ENCODE measurements at regions not wholly inside any gene's neighbourhood (a gene's known extent, or its start where the extent isn't known, plus 50 kb on each side); places are given as distances from the start of the nearest gene placed in this dataset.

DNA sequence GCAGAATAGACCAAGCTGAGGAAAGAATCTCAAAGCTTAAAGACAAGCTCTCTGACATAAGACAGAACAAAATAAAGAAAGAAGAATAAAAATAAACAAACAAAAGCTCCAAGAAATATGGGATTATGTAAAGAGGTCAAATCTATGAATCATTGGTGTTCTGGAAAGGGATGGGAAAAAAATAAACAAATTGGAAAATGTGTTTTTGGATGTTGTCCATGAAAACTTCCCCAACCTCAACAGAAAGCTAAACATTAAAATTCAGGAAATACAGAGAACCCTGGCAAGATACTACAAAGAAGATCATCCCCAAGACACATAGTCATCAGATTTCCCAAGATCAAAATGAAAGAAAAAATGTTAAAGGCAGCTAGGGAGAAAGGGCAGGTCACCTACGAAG is 662.0 kb upstream of the CDH18 start:
- no peak overlapping the region for H3K18ac ChIP-seq (ENCODE audit: low read depth in 1 of 2, low read length in 2 of 2)
- no peak overlapping the region for H2AK5ac ChIP-seq (ENCODE audit: low read length, severe bottlenecking)
- H2BK15ac ChIP-seq (ENCODE audit: low read depth, poor library complexity, severe bottlenecking) = no peak overlapping the region
- no peak overlapping the region for H3K23ac ChIP-seq (ENCODE audit: low read length in 2 of 2)
- no peaks in the 10 kb centered on the region for H3K4me1 ChIP-seq (ENCODE audit: control insufficient read depth, insufficient read depth, low read depth, low read length)
- no peak overlapping the region for H2BK5ac ChIP-seq (ENCODE audit: low read depth, low read length, poor library complexity, severe bottlenecking)
- H3K9ac ChIP-seq (ENCODE audit: low read length) = no peak overlapping the region
- H3K27me3 ChIP-seq (ENCODE audit: control insufficient read depth in 1 of 2, insufficient read depth in 1 of 2, low read length in 2 of 2) = no peaks in the 10 kb centered on the region
- no peak overlapping the region for H3K14ac ChIP-seq (ENCODE audit: low read length in 2 of 2)
- no CpG with 5 or more reads among the region's 1 CpG for WGBS
- H3K4ac ChIP-seq (ENCODE audit: low read depth in 1 of 2, low read length in 2 of 2) = no peak overlapping the region
- no peak overlapping the region for H2BK120ac ChIP-seq (ENCODE audit: low read depth, low read length)
- H2AFZ ChIP-seq (ENCODE audit: low read depth, low read length) = no peak overlapping the region
- H3K4me3 ChIP-seq (ENCODE audit: insufficient read depth in 1 of 2, low read depth in 1 of 2, low read length in 2 of 2) = no peak overlapping the region
- H3K27ac ChIP-seq (ENCODE audit: low read length, poor library complexity, severe bottlenecking) = no peak overlapping the region
- H4K8ac ChIP-seq (ENCODE audit: low read length) = no peak overlapping the region
- H3K9me3 ChIP-seq (ENCODE audit: control insufficient read depth, low read length) = peaks cover 17% of the 10 kb centered on the region
- no peaks in the 10 kb centered on the region for H3K36me3 ChIP-seq (ENCODE audit: control insufficient read depth in 1 of 2, insufficient read depth in 2 of 2, low read depth in 1 of 2, low read length in 2 of 2)
- H3K4me2 ChIP-seq (ENCODE audit: low read length, poor library complexity, severe bottlenecking) = no peak overlapping the region
- H3K79me1 ChIP-seq (replicated peaks; ENCODE audit: low read length, poor library complexity, severe bottlenecking) = no peaks in the 10 kb centered on the region
- no peak overlapping the region for H4K91ac ChIP-seq (ENCODE audit: low read length)
- no peak for DNase-seq
- H2BK12ac ChIP-seq (ENCODE audit: low read length in 2 of 2) = no peak overlapping the region

DNA sequence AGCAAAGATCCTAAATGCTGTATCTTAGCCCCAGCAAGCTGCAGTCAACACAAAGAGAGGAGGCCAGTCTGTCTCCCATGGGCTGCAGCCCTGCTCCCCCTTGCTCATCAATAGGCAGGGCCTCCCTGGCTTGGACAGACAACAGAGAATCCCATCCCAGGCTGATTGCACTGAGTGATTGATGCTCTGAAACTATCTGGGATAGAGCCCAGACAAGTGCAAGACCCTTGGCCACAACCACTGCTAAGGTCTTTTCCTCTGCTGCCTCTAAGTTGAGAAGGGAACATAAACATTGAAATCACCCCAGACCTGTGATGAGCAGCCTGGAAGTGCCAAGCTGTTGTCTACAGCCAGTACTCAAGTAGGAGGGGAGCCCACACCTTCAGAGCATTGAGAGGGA is 661.0 kb upstream of the CDH18 start:
- no peaks in the 10 kb centered on the region for H3K79me1 ChIP-seq (replicated peaks; ENCODE audit: low read length, poor library complexity, severe bottlenecking)
- H3K9ac ChIP-seq (ENCODE audit: low read length) = no peak overlapping the region
- H3K4me1 ChIP-seq (ENCODE audit: control insufficient read depth, insufficient read depth, low read depth, low read length) = no peaks in the 10 kb centered on the region
- no peak overlapping the region for H4K8ac ChIP-seq (ENCODE audit: low read length)
- no peak overlapping the region for H2AK5ac ChIP-seq (ENCODE audit: low read length, severe bottlenecking)
- no peak overlapping the region for H2BK120ac ChIP-seq (ENCODE audit: low read depth, low read length)
- H2BK15ac ChIP-seq (ENCODE audit: low read depth, poor library complexity, severe bottlenecking) = no peak overlapping the region
- no peak overlapping the region for H3K27ac ChIP-seq (ENCODE audit: low read length, poor library complexity, severe bottlenecking)
- no peak overlapping the region for H3K4ac ChIP-seq (ENCODE audit: low read depth in 1 of 2, low read length in 2 of 2)
- H3K14ac ChIP-seq (ENCODE audit: low read length in 2 of 2) = no peak overlapping the region
- H3K23ac ChIP-seq (ENCODE audit: low read length in 2 of 2) = no peak overlapping the region
- no peak overlapping the region for H3K18ac ChIP-seq (ENCODE audit: low read depth in 1 of 2, low read length in 2 of 2)
- no peak overlapping the region for H4K91ac ChIP-seq (ENCODE audit: low read length)
- DNase-seq = no peak
- H2BK12ac ChIP-seq (ENCODE audit: low read length in 2 of 2) = no peak overlapping the region
- H2BK5ac ChIP-seq (ENCODE audit: low read depth, low read length, poor library complexity, severe bottlenecking) = no peak overlapping the region
- no peak overlapping the region for H2AFZ ChIP-seq (ENCODE audit: low read depth, low read length)
- no peak overlapping the region for H3K4me2 ChIP-seq (ENCODE audit: low read length, poor library complexity, severe bottlenecking)
- H3K9me3 ChIP-seq (ENCODE audit: control insufficient read depth, low read length) = peaks cover 17% of the 10 kb centered on the region
- H3K27me3 ChIP-seq (ENCODE audit: control insufficient read depth in 1 of 2, insufficient read depth in 1 of 2, low read length in 2 of 2) = no peaks in the 10 kb centered on the region
- H3K36me3 ChIP-seq (ENCODE audit: control insufficient read depth in 1 of 2, insufficient read depth in 2 of 2, low read depth in 1 of 2, low read length in 2 of 2) = no peaks in the 10 kb centered on the region
- H3K4me3 ChIP-seq (ENCODE audit: insufficient read depth in 1 of 2, low read depth in 1 of 2, low read length in 2 of 2) = no peak overlapping the region

DNA sequence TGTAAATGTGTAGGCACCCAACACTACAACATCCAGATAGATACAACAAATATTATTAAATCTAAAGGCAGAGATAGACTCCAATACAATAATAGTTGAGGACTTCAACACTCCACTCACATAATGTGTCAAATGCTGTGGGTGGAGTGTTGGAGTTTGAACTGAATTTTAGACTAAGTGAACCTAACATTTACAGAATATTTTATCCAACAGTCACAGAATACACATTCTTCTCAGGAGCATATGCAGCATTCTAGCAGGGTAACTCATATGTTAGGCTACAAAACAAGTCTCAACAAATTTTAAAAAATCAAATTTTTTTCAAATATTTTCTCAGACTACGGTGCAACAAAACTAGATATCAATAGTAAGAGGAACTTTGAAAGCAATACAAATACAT is 648.7 kb upstream of the CDH18 start:
- Histone ChIP-seq H3K9ac (ENCODE audit: low read length) (no peak overlapping the region), H3K27ac (ENCODE audit: low read length, poor library complexity, severe bottlenecking) (no peak overlapping the region), H3K27me3 (ENCODE audit: control insufficient read depth in 1 of 2, insufficient read depth in 1 of 2, low read length in 2 of 2) (no peaks in the 10 kb centered on the region), H2AFZ (ENCODE audit: low read depth, low read length) (no peak overlapping the region), H2BK15ac (ENCODE audit: low read depth, poor library complexity, severe bottlenecking) (no peak overlapping the region), H3K4me3 (ENCODE audit: insufficient read depth in 1 of 2, low read depth in 1 of 2, low read length in 2 of 2) (no peak overlapping the region), H3K4me1 (ENCODE audit: control insufficient read depth, insufficient read depth, low read depth, low read length) (peaks cover 2% of the 10 kb centered on the region), H3K23ac (ENCODE audit: low read length in 2 of 2) (no peak overlapping the region), H2BK120ac (ENCODE audit: low read depth, low read length) (no peak overlapping the region), H2AK5ac (ENCODE audit: low read length, severe bottlenecking) (no peak overlapping the region), H2BK5ac (ENCODE audit: low read depth, low read length, poor library complexity, severe bottlenecking) (no peak overlapping the region), H3K9me3 (ENCODE audit: control insufficient read depth, low read length) (no peaks in the 10 kb centered on the region), H3K79me1 (replicated peaks; ENCODE audit: low read length, poor library complexity, severe bottlenecking) (no peaks in the 10 kb centered on the region), H3K14ac (ENCODE audit: low read length in 2 of 2) (no peak overlapping the region), H2BK12ac (ENCODE audit: low read length in 2 of 2) (no peak overlapping the region), H3K4ac (ENCODE audit: low read depth in 1 of 2, low read length in 2 of 2) (no peak overlapping the region), H3K4me2 (ENCODE audit: low read length, poor library complexity, severe bottlenecking) (no peak overlapping the region), H4K91ac (ENCODE audit: low read length) (no peak overlapping the region), H3K18ac (ENCODE audit: low read depth in 1 of 2, low read length in 2 of 2) (no peak overlapping the region), H4K8ac (ENCODE audit: low read length) (no peak overlapping the region), H3K36me3 (ENCODE audit: control insufficient read depth in 1 of 2, insufficient read depth in 2 of 2, low read depth in 1 of 2, low read length in 2 of 2) (no peaks in the 10 kb centered on the region)
- DNase-seq = no peak
- WGBS = no CpG with 5 or more reads among the region's 1 CpG

DNA sequence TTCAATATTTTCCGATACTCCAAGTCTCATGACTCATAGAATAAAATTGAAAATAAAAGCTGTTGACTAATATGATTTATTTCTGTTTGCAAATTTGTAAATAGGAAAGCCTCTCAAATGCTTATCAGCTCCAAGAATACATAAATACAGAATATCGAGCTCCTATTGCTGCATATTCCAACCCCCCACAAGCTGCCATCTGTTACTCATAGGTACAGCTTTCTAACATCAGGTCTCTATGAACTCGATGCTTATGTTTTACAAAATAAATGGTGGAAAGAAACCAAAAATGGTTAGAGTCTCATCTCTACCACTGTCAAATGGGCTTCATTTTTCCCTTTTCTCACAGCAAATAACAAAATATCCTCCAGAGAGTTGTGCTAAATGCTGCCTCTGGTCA is 631.6 kb upstream of the CDH18 start:
- Histone ChIP-seq H3K9ac (ENCODE audit: low read length) (no peak overlapping the region), H2BK5ac (ENCODE audit: low read depth, low read length, poor library complexity, severe bottlenecking) (no peak overlapping the region), H2BK120ac (ENCODE audit: low read depth, low read length) (no peak overlapping the region), H2BK12ac (ENCODE audit: low read length in 2 of 2) (no peak overlapping the region), H3K36me3 (ENCODE audit: control insufficient read depth in 1 of 2, insufficient read depth in 2 of 2, low read depth in 1 of 2, low read length in 2 of 2) (no peaks in the 10 kb centered on the region), H3K9me3 (ENCODE audit: control insufficient read depth, low read length) (no peaks in the 10 kb centered on the region), H3K79me1 (replicated peaks; ENCODE audit: low read length, poor library complexity, severe bottlenecking) (no peaks in the 10 kb centered on the region), H3K4me2 (ENCODE audit: low read length, poor library complexity, severe bottlenecking) (no peak overlapping the region), H3K23ac (ENCODE audit: low read length in 2 of 2) (no peak overlapping the region), H3K27ac (ENCODE audit: low read length, poor library complexity, severe bottlenecking) (no peak overlapping the region), H2AFZ (ENCODE audit: low read depth, low read length) (no peak overlapping the region), H3K4me3 (ENCODE audit: insufficient read depth in 1 of 2, low read depth in 1 of 2, low read length in 2 of 2) (no peak overlapping the region), H3K4me1 (ENCODE audit: control insufficient read depth, insufficient read depth, low read depth, low read length) (no peaks in the 10 kb centered on the region), H2AK5ac (ENCODE audit: low read length, severe bottlenecking) (no peak overlapping the region), H4K8ac (ENCODE audit: low read length) (no peak overlapping the region), H4K91ac (ENCODE audit: low read length) (no peak overlapping the region), H3K18ac (ENCODE audit: low read depth in 1 of 2, low read length in 2 of 2) (no peak overlapping the region), H3K4ac (ENCODE audit: low read depth in 1 of 2, low read length in 2 of 2) (no peak overlapping the region), H3K14ac (ENCODE audit: low read length in 2 of 2) (no peak overlapping the region), H2BK15ac (ENCODE audit: low read depth, poor library complexity, severe bottlenecking) (no peak overlapping the region), H3K27me3 (ENCODE audit: control insufficient read depth in 1 of 2, insufficient read depth in 1 of 2, low read length in 2 of 2) (no peaks in the 10 kb centered on the region)
- 14% methylated on average over 1 of the region's 3 CpGs for WGBS
- no peak for DNase-seq
